ENCODE measurements at regions not wholly inside any gene's neighbourhood (a gene's known extent, or its start where the extent isn't known, plus 50 kb on each side); places are given as distances from the start of the nearest gene placed in this dataset.

GRCh38 chr16:54204756-54205155 is 81.8 kb downstream of the IRX3 start:
- H3K27ac ChIP-seq, result no peak overlapping the region
- peaks cover 30% of the 10 kb centered on the region for H3K27me3 ChIP-seq
- H3K36me3 ChIP-seq, result no peaks in the 10 kb centered on the region
- H3K9me3 ChIP-seq, result no peaks in the 10 kb centered on the region
- intact Hi-C loops (cut with DNase I; ENCODE audit: low total_unique reads), result no loop called here
- no peaks in the 10 kb centered on the region for H3K4me1 ChIP-seq
- H3K4me3 ChIP-seq, result no peak overlapping the region
- in situ Hi-C loops (cut with MboI; ENCODE audit: low pct_ligation_motif_present in 1 of 4, low pct_unique_long_range_greater_than_20kb in 1 of 4, low sequenced_read_pairs in 3 of 4), result no loop called here
- no peak for TF ChIP-seq POLR2A (IDR thresholded peaks at IDR 0.05)
- TF ChIP-seq, protein P1, sequence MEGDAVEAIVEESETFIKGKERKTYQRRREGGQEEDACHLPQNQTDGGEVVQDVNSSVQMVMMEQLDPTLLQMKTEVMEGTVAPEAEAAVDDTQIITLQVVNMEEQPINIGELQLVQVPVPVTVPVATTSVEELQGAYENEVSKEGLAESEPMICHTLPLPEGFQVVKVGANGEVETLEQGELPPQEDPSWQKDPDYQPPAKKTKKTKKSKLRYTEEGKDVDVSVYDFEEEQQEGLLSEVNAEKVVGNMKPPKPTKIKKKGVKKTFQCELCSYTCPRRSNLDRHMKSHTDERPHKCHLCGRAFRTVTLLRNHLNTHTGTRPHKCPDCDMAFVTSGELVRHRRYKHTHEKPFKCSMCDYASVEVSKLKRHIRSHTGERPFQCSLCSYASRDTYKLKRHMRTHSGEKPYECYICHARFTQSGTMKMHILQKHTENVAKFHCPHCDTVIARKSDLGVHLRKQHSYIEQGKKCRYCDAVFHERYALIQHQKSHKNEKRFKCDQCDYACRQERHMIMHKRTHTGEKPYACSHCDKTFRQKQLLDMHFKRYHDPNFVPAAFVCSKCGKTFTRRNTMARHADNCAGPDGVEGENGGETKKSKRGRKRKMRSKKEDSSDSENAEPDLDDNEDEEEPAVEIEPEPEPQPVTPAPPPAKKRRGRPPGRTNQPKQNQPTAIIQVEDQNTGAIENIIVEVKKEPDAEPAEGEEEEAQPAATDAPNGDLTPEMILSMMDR (IDR thresholded peaks at IDR 0.05), result no peak
- no peak for TF ChIP-seq EP300 (IDR thresholded peaks at IDR 0.05; ENCODE audit: low read depth)
- TF ChIP-seq POLR2AphosphoS5 (IDR thresholded peaks at IDR 0.05), result no peak
- DNase-seq, result no peak
- WGBS, 2 donors (ENCODE audit: low coverage in 1 of 2), result 72% methylated on average over 7 of the region's 7 CpGs; no CpG with 5 or more reads in 1 of the 2 donors

- TF ChIP-seq, protein P1 (IDR thresholded peaks at IDR 0.05), result no peak
- no peak for TF ChIP-seq POLR2AphosphoS5 (IDR thresholded peaks at IDR 0.05)
- Histone ChIP-seq H3K9me3 (no peaks in the 10 kb centered on the region), H3K27me3 (peaks cover 33% of the 10 kb centered on the region), H3K4me3 (no peak overlapping the region), H3K36me3 (no peaks in the 10 kb centered on the region), H3K27ac (no peak overlapping the region), H3K4me1 (no peaks in the 10 kb centered on the region)
- DNase-seq, result no peak
- intact Hi-C loops (cut with DNase I; ENCODE audit: low total_unique reads) (no loop called here), in situ Hi-C loops (cut with MboI; ENCODE audit: low pct_ligation_motif_present in 1 of 4, low pct_unique_long_range_greater_than_20kb in 1 of 4, low sequenced_read_pairs in 3 of 4) (no loop called here)
- WGBS, 2 donors (ENCODE audit: low coverage in 1 of 2), result 64 to 67% methylated on average over 1 to 11 of the region's 11 CpGs
Observed at GRCh38 chr16:54203851-54204505, 82.6 kb downstream of the IRX3 start.

- Histone ChIP-seq H3K36me3 (no peaks in the 10 kb centered on the region), H3K4me3 (no peak overlapping the region), H3K27me3 (peaks cover 30% of the 10 kb centered on the region), H3K27ac (no peak overlapping the region), H3K9me3 (no peaks in the 10 kb centered on the region), H3K4me1 (no peaks in the 10 kb centered on the region)
- in situ Hi-C loops (cut with MboI; ENCODE audit: low pct_ligation_motif_present in 1 of 4, low pct_unique_long_range_greater_than_20kb in 1 of 4, low sequenced_read_pairs in 3 of 4) (no loop called here), intact Hi-C loops (cut with DNase I; ENCODE audit: low total_unique reads) (no loop called here)
- TF ChIP-seq POLR2AphosphoS5 (IDR thresholded peaks at IDR 0.05) (no peak), EP300 (IDR thresholded peaks at IDR 0.05; ENCODE audit: low read depth) (no peak), POLR2A (IDR thresholded peaks at IDR 0.05) (no peak)
- TF ChIP-seq, protein P1 (IDR thresholded peaks at IDR 0.05), result no peak
- no peak for DNase-seq
- 81 to 93% methylated on average over 2 to 3 of the region's 3 CpGs for WGBS, 2 donors (ENCODE audit: low coverage in 1 of 2)
Observed at GRCh38 chr16:54203384-54203783, 83.2 kb downstream of the IRX3 start.
